Lower leg skin (tissue), 4 donors: ENCODE measurements at regions not wholly inside any gene's neighbourhood (a gene's known extent, or its start where the extent isn't known, plus 50 kb on each side); places are given as distances from the start of the nearest gene placed in this dataset.
"Not testable (repeated sequence)": the region's sequence is repeated elsewhere in the genome, so short reads cannot be mapped to it uniquely, and the experiment has no call there.

Experiments
- DNase-seq, 2 donors: peaks; one replicate each; pipeline ENCODE4 v3.0.0-alpha.2; 2019; ENCODE audit warnings: low spot score in 2 of 2
- H3K4me3 ChIP-seq: fragments of 200-600 bp; sonication (generic); 2 replicates; pipeline ENCODE4 v1.5.1; 2017; ENCODE audit warnings: mild to moderate bottlenecking, low read depth; ENCODE audit not compliant: poor library complexity, severe bottlenecking
- POLR2A ChIP-seq, 2 donors: fragments of 450-650 bp; IDR thresholded peaks; one replicate each; pipeline ENCODE4 v1.6.1; 2016 to 2017; ENCODE audit warnings: antibody characterized with exemption in 2 of 2, mild to moderate bottlenecking in 1 of 2, moderate library complexity in 1 of 2
- WGBS, 2 donors: methylation state at CpG; one replicate each; pipeline ENCODE4 v1.1.5; 2018; 5-methylcytosine and 5-hydroxymethylcytosine counted together
- intact Hi-C: fragments of 100-400 bp; cut with DNase I; formaldehyde crosslinking; loops from one replicate; pipeline ENCODE4 v1.15.0; 2023; ENCODE audit warnings: low total_unique reads
- TF ChIP-seq, protein P1 (sequence below), 3 donors: fragments of 450-650 bp; IDR thresholded peaks; one replicate each; pipeline ENCODE4 v1.5.1; 2016; ENCODE audit warnings: antibody characterized with exemption in 3 of 3, mild to moderate bottlenecking in 3 of 3, moderate library complexity in 2 of 3

DNA sequence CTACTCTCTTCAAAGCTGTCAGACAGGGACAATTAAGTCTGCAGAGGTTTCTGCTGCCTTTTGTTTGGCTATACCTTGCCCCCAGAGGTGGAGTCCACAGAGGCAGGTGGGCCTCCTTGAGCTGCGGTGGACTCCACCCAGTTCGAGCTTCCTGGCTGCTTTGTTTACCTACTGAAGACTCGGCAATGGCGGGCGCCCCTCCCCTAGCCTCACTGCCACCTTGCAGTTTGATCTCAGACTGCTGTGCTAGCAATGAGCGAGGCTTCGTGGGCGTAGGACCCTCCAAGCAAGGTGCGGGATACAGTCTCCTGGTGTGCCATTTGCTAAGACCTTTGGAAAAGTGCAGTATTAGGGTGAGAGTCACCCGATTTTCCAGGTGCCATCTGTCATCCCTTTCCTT, 124.9 kb downstream of the CRYBB2 start:
- H3K4me3 ChIP-seq, intact Hi-C loops: not testable (repeated sequence)
- WGBS, 2 donors, result 97% methylated on average over 10 of the region's 10 CpGs

DNA sequence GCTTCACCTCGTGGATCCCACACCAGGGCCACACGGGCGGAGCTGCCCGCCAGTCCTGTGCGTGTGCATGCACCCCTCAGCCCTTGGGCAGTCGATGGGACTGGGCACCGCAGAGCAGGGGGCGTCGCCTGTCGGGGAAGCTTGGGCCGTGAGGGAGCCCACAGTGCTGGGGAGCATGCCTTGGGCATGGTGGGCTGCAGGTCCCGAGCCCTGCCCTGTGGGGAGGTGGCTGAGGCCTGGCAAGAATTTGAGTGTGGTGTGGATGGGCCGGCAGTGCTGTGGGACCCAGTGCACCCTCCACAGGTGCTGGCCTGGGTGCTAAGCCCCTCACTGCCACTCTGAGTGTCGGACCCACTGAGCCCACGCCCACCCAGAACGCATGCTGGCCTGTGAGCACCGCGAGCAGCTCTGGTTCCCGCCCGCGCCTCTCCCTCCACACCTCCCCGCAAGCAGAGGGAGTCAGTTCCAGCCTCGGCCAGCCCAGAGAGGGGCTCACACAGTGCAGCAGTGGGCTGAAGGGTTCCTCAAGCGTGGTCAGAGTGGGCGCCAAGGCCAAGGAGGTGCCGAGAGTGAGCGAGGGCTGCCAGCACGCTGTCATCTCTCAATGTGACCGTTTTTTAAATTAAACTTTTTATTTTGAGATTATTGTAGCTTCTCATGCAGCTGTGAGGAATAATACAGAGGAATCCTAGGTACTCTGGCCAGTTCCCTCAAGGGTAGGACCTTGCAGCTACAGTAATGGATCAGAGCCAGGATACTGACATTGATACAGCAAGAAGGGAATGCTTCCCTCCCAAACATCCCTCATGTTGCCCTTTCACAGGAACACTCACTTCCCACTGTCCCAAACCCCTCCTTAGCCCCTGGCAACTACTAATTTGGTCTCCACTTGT, 127.7 kb downstream of the CRYBB2 start:
- 91 to 93% methylated on average over 21 to 29 of the region's 29 CpGs for WGBS, 2 donors
- TF ChIP-seq, protein P1, sequence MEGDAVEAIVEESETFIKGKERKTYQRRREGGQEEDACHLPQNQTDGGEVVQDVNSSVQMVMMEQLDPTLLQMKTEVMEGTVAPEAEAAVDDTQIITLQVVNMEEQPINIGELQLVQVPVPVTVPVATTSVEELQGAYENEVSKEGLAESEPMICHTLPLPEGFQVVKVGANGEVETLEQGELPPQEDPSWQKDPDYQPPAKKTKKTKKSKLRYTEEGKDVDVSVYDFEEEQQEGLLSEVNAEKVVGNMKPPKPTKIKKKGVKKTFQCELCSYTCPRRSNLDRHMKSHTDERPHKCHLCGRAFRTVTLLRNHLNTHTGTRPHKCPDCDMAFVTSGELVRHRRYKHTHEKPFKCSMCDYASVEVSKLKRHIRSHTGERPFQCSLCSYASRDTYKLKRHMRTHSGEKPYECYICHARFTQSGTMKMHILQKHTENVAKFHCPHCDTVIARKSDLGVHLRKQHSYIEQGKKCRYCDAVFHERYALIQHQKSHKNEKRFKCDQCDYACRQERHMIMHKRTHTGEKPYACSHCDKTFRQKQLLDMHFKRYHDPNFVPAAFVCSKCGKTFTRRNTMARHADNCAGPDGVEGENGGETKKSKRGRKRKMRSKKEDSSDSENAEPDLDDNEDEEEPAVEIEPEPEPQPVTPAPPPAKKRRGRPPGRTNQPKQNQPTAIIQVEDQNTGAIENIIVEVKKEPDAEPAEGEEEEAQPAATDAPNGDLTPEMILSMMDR (IDR thresholded peaks at IDR 0.05), result no peak
- no peak for TF ChIP-seq POLR2A (IDR thresholded peaks at IDR 0.05)
- intact Hi-C loops, result no loop called here
- H3K4me3 ChIP-seq, result no peak overlapping the region
- DNase-seq, result peak in 1 of 2 donors; percentile 67

More for the DNA sequence above, 124.9 kb downstream of the CRYBB2 start:
- not testable (repeated sequence) for DNase-seq

DNA sequence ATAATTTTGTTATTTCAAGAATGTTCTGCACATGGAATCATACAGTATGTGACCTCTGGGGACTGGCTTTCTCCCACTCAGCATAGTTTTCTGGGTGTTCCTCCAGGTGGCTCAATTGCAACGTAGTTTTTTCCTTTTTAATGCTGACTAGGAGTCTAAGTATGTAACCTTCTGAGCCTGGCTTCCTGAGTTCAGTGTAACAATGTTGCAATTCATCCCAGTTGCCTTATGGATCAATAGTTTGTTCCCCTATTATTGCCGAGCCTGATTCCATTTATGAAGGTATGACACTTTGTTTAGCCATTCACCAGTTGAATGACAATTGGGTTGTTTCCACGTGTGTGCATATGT, 128.3 kb downstream of the CRYBB2 start:
- intact Hi-C loops, result no loop called here
- no peak for DNase-seq
- H3K4me3 ChIP-seq, result no peak overlapping the region
- 69 to 77% methylated on average over 3 of the region's 3 CpGs for WGBS, 2 donors
- TF ChIP-seq POLR2A (IDR thresholded peaks at IDR 0.05), result no peak
- TF ChIP-seq, protein P1 (IDR thresholded peaks at IDR 0.05), result no peak

DNA sequence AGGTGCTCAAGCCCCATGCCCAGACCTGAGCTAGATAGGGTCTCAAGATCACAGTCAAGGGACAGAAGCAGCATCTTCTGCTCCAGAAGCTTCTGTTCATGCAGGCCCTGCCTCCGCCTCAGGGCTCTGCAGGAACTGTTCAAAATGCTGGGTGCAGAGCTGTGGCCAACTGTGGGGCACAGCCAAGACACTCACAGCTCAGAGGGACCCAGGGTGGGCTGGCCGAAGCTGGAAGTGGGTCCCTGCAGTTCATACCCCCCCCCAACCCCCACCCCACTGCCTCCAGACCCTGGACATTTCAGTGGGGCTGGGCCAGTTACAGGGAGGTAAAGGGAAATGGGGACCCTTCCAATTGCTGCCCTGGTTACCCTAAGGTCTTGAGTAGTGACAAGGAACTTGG, 129.0 kb downstream of the CRYBB2 start:
- DNase-seq, result peak in 1 of 2 donors; percentile 66
- 21 to 80% methylated on average over 2 of the region's 2 CpGs for WGBS, 2 donors
- intact Hi-C loops, result no loop called here
- H3K4me3 ChIP-seq, result no peak overlapping the region
- TF ChIP-seq, protein P1 (IDR thresholded peaks at IDR 0.05), result no peak
- TF ChIP-seq POLR2A (IDR thresholded peaks at IDR 0.05), result no peak

DNA sequence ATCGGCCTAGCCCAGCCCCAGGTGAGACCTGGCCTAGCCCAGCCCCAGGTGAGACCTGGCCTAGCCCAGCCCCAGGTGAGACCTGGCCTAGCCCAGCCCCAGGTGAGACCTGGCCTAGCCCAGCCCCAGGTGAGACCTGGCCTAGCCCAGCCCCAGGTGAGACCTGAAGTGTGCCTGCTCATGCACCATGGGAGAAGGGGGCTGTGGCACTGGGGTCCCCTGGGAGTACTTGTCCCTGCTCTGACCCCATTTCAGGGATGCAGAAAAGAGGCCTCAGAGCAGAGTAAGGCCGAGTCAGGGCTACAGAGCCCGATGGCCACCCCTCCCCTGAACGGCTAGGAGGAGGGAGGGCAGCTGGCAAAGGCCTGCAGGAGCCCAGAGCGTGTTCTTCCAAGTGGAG, 129.6 kb downstream of the CRYBB2 start:
- peak in 1 of 2 donors; percentile 39 for DNase-seq
- WGBS, 2 donors, result 79 to 91% methylated on average over 3 to 5 of the region's 5 CpGs
- H3K4me3 ChIP-seq, intact Hi-C loops: not testable (repeated sequence)

DNA sequence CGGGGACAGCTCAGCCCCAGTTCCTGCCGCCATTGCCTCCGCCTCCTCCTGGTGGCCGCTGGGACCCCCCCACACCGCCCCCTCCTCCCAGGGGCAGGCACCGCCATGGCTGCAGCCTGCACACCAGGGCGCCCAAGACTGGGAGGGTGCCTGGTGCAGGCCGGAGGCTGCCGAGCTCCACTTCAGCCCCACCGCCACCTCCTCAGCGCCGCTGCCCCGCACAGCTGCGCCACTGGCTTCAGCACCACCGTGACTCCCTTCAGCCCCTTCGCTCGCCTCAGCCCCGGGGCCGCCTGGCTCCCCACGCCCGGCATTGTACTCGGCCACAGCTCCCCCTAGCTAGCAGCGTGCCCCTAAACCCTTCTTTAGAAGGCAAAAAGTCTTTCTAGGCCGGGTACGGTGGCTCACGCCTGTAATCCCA, 131.1 kb downstream of the CRYBB2 start:
- no peak overlapping the region for H3K4me3 ChIP-seq
- TF ChIP-seq, protein P1 (IDR thresholded peaks at IDR 0.05), result no peak
- no peak for TF ChIP-seq POLR2A (IDR thresholded peaks at IDR 0.05)
- DNase-seq, result peak in 1 of 2 donors; percentile 53
- intact Hi-C loops, result no loop called here
- WGBS, 2 donors, result 90% methylated on average over 23 to 26 of the region's 26 CpGs
